Type B pancreatic cell (in vitro differentiated cells): ENCODE measurements at regions not wholly inside any gene's neighbourhood (a gene's known extent, or its start where the extent isn't known, plus 50 kb on each side); places are given as distances from the start of the nearest gene placed in this dataset.
A peak's percentile ranks its signal among the peaks of the same experiment; 100 is the strongest.
"Not testable (repeated sequence)": the region's sequence is repeated elsewhere in the genome, so short reads cannot be mapped to it uniquely, and the experiment has no call there.

Experiments
- DNase-seq: peaks from one replicate; pipeline ENCODE4 v3.0.0; 2021; ENCODE audit warnings: mixed read lengths; ENCODE audit not compliant: unreplicated experiment; ENCODE audit errors: extremely low spot score
- H3K27ac Mint-ChIP-seq: 2 replicates; pipeline ENCODE4 v1.8.0; 2021; ENCODE audit warnings: mild to moderate bottlenecking, mixed read lengths
- H3K27me3 Mint-ChIP-seq: 2 replicates; pipeline ENCODE4 v1.8.0; 2021; ENCODE audit warnings: mixed read lengths
- H3K36me3 Mint-ChIP-seq: 2 replicates; pipeline ENCODE4 v1.8.0; 2021; ENCODE audit warnings: mixed read lengths
- H3K4me1 Mint-ChIP-seq: one replicate; pipeline ENCODE4 v1.8.0; 2021; ENCODE audit warnings: mixed read lengths; ENCODE audit not compliant: unreplicated experiment
- H3K4me3 Mint-ChIP-seq: 2 replicates; pipeline ENCODE4 v1.8.0; 2021; ENCODE audit warnings: mild to moderate bottlenecking, mixed read lengths
- H3K9me3 Mint-ChIP-seq: 2 replicates; pipeline ENCODE4 v1.8.0; 2021; ENCODE audit warnings: mixed read lengths
- CTCF ChIP-seq: fragments of 200-600 bp; sonication (generic); conservative IDR thresholded peaks from 2 replicates; pipeline ENCODE4 v1.5.0; 2021; ENCODE audit warnings: antibody characterized with exemption, mild to moderate bottlenecking

GRCh38 chr7:28900311-28900710 lies 57.8 kb downstream of the TRIL start:
- DNase-seq = no peak
- Mint-ChIP-seq H3K27ac (no peak overlapping the region), H3K9me3 (peaks cover 9% of the 10 kb centered on the region), H3K4me1 (peaks cover 22% of the 10 kb centered on the region), H3K27me3 (peaks cover 4% of the 10 kb centered on the region), H3K36me3 (no peaks in the 10 kb centered on the region), H3K4me3 (no peak overlapping the region)
- TF ChIP-seq CTCF = no peak

- Mint-ChIP-seq H3K4me1 (peaks cover 13% of the 10 kb centered on the region), H3K4me3 (no peak overlapping the region), H3K27me3 (no peaks in the 10 kb centered on the region), H3K36me3 (peaks cover 4% of the 10 kb centered on the region), H3K27ac (no peak overlapping the region), H3K9me3 (peaks cover 25% of the 10 kb centered on the region)
- no peak for DNase-seq
- TF ChIP-seq CTCF = no peak
These were observed 64.2 kb downstream of the TRIL start for GRCh38 chr7:28893888-28894287.

GRCh38 chr7:28891876-28892234 lies 66.3 kb downstream of the TRIL start:
- H3K27ac Mint-ChIP-seq, H3K36me3 Mint-ChIP-seq: not testable (repeated sequence)

GRCh38 chr7:28891192-28891875 lies 66.8 kb downstream of the TRIL start:
- Mint-ChIP-seq H3K4me3 (peak overlapping the region; percentile 5), H3K4me1 (peaks cover 13% of the 10 kb centered on the region), H3K9me3 (peaks cover 22% of the 10 kb centered on the region), H3K27ac (peak overlapping the region; percentile 35), H3K27me3 (no peaks in the 10 kb centered on the region), H3K36me3 (peaks cover 5% of the 10 kb centered on the region)
- no peak for TF ChIP-seq CTCF
- DNase-seq = no peak

More at GRCh38 chr7:28891876-28892234, 66.3 kb downstream of the TRIL start:
- H3K4me1 Mint-ChIP-seq = peaks cover 13% of the 10 kb centered on the region
- not testable (repeated sequence) for DNase-seq, H3K27me3 Mint-ChIP-seq, H3K4me3 Mint-ChIP-seq
- H3K9me3 Mint-ChIP-seq = peaks cover 22% of the 10 kb centered on the region

GRCh38 chr7:28890137-28890536 lies 68.0 kb downstream of the TRIL start:
- Mint-ChIP-seq H3K9me3 (peaks cover 16% of the 10 kb centered on the region), H3K36me3 (peaks cover 5% of the 10 kb centered on the region), H3K4me1 (peaks cover 13% of the 10 kb centered on the region), H3K4me3 (peak overlapping the region; percentile 46), H3K27me3 (no peaks in the 10 kb centered on the region), H3K27ac (peak overlapping the region; percentile 72)
- no peak for DNase-seq
- no peak for TF ChIP-seq CTCF

- H3K9me3 Mint-ChIP-seq = peaks cover 11% of the 10 kb centered on the region
- no peaks in the 10 kb centered on the region for H3K27me3 Mint-ChIP-seq
- peaks cover 5% of the 10 kb centered on the region for H3K36me3 Mint-ChIP-seq
- DNase-seq = no peak
- TF ChIP-seq CTCF = no peak
- peak overlapping the region; percentile 40 for H3K4me3 Mint-ChIP-seq
- peaks cover 13% of the 10 kb centered on the region for H3K4me1 Mint-ChIP-seq
- peak overlapping the region; percentile 72 for H3K27ac Mint-ChIP-seq
These were observed 68.8 kb downstream of the TRIL start for GRCh38 chr7:28889290-28889689.
